NCI-H446 (cell line): ENCODE measurements at regions not wholly inside any gene's neighbourhood (a gene's known extent, or its start where the extent isn't known, plus 50 kb on each side); places are given as distances from the start of the nearest gene placed in this dataset.

Experiments used
- DNase-seq, 2 experiments: peaks; one replicate each; lab custom pipeline; 2025; lab: John Stamatoyannopoulos, UW

DNA sequence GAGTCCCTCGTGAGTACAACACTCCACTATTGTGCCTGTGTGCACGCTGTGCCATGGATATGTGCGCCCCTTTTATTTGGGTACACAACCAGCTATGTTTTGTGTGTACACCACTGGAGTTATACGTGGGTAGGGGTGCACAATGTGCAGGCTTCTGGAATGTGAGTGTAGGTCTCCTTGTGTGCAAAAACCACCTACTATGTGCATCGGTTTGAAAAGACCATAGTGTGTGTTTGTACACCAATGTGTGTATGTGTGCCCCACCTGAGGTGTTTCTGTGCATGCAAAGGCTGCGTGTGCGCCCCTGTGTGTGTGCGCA lies 86.4 kb upstream of the ALDH1L1 start:
- no peak for DNase-seq

DNA sequence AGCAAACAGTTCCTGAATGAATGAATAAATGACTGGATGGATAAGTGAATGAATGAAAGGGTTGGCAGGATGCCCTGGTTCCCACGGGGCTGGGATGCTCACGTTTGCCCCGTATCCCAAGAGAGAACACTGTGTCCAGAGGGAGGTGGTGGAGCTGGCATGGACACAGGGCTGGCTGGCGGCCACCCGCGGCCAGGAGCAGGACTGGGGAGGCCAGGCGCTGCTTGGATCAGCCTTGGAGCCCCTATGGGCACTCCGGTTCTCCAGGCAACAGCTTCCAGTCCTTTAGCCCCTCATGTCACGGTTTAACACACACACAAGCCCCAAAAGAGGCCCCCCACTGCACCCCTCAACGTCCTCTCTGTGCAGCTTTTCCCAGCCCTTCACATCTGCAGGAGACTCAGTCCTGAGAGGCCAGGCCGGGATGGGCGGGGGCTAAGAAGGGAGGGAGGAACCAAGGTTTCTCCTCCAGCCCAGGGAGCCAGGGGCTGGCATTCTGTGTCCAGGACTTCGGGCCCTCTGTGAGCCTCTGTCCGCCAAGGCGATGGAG lies 86.0 kb upstream of the ALDH1L1 start:
- no peak for DNase-seq

DNA sequence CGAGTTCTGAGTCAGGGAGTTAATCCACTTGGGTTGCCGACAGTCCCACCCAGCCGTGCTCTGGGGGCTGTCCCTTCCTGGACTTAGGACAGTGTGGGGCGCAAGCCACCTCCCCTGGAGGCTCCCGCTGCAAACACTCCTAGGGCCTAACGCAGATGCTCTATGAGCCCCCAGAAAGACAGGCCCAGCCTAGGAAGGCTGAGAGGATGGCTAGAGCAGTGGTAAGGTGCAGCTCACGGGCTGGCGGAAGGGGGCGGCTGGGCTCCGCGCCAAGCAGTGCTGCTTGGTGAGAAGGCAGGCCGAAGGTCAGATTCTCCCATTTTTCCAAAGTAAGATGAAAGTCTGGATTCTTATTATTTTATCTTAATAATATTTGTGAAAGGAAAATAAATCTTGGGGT lies 84.6 kb upstream of the ALDH1L1 start:
- DNase-seq: no peak

DNA sequence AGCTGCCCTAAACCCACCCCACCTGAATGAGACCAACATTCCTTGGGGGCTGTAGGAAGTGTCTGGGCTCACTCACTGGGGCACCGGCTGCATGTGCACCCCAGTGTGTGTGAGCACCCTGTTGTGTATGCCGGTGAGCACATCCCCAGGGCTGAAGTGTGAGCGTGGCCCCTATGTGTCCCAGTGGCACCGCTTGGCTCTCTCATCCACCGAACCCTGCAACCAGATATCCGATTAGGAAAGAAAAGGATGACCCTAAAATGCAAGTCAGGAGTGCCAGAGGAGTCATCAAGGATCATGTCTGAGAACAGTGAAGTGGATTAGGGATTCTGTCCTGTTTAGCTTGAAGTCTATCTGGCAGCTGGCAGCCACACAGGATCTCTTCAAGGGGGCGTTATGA lies 84.0 kb upstream of the ALDH1L1 start:
- DNase-seq: no peak

DNA sequence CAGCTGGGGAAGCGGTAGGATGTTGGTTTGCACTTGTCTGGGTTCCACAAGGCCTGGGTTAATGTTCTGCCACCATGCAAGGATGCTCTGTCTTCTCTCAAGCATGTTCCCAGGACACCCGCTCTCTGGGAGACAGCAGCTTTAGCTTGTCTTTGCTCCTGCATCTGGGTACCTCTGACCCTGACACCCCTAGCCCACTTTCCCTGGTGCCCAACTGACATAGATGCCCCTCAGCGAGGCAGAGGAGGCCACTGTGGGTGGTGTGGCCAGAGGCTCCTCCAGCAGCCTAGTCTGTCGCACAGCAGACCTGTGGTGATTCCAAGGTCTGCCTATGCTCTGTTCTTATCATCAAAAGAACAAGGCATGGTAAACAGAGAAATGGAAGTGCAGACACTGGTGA lies 83.6 kb upstream of the ALDH1L1 start:
- DNase-seq: no peak

DNA sequence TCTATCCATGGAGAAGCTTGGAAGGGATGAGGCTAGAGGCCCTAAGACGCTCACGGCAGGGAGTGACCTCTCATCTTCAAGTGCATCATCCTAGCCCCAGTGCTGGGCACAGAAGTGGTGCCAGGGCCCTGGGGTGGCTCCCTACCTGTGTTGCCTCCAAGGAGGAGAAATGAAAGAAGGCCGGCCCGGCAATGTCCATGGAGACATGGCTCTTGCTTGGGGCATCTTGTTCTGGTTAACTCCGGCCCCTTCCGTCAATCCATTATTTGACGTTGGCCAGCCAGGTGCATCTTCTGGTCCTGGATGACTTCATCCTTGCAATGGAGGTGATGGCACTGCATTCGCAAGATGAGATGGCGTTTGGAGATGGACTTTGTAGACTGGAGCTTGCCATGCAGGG lies 83.2 kb upstream of the ALDH1L1 start:
- DNase-seq: no peak

DNA sequence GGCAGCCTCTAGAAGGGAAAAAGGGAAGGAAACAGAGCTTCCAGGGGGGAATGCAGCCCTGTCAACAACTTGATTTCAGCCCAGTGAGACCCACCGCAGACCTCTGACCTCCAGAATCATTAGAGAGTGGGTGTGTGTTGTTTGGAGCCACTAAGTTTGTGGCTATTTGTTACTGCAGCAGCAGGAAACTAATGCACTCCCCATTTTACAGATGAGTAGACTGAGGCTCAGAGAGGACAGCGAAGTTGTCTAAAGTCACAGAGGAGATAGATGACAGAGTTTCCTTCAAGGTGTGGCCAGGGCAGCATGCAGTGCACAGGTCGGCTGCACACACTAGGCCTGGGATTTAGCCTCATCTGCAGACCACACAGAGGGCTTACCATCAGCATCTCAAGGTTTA lies 81.8 kb upstream of the ALDH1L1 start:
- DNase-seq: no peak

DNA sequence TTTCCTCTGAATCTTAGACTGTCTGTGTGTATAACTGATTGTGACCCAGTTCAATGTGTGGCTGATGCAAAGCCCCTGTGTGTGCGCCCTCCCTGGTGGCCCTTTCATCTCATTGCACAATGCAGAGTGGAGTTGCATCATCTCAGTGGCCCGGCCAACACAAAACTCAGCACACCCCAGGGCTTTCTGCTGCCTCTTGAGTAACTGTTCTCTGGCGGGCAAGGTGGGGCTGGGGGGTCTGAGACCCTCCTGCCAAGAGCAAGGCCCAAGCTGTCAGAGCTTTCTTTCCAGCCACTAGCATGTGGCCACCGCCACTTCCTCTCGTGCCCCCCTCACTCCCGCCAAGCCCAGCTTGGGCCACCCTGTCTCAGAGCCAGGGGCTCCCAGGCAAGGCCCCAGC lies 80.7 kb upstream of the ALDH1L1 start:
- no peak for DNase-seq

DNA sequence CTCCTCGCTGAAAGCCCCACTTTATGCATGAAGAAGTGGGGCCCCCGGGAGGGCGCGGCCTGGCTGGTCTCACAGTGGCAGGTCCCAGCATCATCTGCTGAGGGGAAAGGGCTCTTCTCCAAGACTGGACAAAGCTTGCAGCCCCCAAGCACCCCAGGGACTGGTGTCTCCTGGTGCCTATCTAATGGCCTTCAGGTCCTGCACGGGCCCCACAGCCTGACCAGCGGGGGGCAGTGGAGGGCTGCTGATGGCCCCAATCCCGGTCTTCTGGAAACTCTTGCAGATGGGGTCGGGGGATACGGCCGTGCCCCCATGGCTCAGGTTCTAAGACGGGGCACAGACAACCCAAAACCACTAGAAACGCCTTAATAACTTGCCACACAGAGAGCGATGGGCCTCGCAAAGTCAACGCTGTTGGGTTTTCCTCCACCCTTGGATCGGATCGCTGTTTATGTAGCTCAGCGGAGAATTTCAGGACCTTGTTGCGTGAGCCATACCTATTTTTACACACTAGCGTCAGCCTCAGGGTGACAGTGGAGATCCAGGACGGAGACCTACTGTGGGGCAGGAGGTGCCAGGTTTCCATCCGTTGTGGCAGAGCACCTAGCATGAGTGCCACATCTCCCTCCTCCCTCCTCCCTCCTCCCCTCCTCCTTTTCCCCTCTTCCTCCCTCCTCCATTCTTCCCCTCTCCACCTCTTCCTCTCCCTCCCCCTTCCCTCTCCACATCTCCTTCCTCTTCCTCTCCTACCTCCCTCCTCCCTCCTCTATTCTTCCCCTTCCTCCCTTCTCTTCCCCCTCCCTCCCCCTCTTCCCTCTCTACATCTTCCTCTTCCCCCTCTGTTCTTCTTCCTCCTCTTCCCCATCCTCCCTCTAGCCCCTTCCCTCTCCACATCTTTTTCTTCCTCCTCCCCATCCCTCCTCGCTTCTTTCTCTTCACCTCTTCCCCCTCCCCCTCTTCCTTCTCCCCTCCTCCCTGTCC lies 79.3 kb upstream of the ALDH1L1 start:
- peak in 1 of 2 experiments; percentile 14 for DNase-seq

DNA sequence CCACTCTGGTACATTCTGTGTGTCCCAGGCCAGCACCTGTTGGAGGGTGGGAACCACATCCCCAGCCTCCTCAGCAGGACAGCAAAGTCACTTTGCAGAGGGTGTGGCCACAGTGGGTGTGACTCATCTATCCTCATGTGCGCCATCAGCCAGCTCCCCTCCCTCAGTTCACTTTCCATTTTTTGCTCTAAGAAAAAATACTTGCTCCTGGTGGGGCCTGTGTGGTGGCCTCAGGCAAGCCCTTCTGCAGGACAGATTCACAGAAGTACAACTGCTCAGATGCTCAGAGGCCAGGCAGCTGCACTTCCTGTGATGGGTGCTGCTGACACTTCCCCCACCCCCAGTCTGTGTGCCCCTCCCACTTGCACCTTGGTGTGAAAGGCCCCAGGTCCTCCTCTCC lies 78.3 kb upstream of the ALDH1L1 start:
- no peak for DNase-seq

DNA sequence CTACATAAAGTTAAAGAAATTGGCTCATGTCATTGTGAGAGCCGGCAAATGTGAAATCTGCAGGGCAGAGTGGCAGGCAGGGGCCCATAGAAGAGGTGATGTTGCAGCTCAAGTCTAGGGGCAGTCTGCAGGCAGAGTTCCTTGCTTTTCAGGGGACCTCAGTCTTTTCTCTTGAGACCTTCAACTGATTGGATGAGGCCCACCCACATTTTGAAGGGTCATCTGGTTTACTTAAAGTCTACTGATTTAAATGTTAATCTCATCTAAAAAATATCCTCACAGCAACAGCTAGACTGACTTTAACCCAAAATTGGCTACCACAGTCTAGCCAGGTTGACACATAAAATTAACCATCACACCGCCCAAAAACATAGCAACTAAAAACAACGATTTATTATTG lies 77.6 kb upstream of the ALDH1L1 start:
- DNase-seq: no peak

DNA sequence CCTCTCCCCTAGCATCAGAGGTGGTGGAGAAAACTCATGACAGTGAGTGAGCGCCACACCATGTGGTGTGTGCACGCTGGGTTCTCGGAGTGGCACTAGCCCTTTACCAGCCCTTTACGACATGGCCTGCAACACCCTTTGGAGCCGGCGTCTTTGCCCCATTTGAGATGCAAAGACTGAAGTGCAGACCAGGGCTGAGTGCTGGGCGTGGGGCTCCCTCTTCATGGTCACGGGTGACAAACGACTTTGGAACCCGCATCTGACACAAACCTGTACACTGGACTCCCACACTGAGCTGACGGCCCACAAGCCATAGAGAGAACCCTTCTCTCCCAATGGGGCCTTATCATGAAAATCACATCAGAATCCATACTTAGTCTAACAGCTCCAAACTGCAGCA lies 76.8 kb upstream of the ALDH1L1 start:
- no peak for DNase-seq

DNA sequence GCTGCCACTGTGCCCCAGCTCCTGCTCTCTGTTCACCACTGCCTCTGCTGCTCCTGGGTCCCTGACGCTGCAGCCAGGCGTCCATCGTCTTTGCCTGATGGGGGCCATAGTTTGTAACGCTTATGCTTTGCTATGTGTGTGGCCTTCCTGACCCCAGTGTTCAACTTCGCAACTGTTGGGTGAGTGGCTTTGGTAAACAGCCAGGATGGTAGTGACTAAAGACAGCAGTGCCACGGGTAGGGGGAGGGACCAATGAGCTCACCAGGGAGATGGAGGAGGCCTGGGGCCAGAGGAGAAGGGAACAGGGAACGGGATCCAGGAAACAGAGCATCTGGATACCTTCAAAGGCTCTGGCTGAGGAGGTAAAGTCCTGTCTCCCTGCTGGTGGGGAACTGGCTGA lies 75.9 kb upstream of the ALDH1L1 start:
- DNase-seq: no peak

DNA sequence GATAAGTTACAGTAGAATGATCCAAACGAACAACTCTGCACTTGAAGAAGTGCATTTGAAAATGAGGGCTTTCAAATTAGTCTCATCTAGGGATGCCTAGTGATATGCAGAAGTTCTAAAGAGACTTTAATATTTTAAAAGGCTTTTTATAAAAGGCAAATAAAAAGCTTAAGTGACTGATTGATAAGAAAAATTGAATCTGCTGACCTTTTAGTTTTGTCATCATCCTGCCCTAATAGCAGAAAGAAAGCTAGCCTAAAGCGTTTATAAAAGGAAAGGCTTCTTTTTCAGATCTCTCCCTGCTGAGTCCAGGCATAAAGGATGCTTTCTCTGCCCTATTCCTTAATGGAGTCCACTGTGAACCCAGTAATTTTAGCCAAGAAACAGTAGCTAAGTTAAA lies 72.7 kb upstream of the ALDH1L1 start:
- no peak for DNase-seq

DNA sequence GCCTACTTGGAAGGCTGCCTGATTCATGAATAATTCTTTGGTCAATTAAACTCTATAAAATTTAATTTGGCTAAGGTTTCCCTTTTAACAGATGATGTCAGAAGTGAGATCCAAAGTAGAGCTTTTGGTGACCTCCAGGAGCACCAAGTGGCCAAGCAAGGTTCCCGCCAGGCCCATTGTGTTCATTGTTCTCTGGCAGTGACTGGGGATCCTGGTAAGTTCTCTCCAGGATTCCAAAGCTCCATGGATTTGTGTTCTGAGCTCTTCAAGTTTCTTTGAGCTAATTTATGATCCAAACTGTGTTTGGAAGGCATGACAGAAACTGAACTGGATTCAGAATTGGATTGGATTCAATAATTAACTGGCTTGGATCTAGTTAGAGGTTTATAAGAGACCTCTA lies 72.0 kb upstream of the ALDH1L1 start:
- DNase-seq: peak in 1 of 2 experiments; percentile 19

DNA sequence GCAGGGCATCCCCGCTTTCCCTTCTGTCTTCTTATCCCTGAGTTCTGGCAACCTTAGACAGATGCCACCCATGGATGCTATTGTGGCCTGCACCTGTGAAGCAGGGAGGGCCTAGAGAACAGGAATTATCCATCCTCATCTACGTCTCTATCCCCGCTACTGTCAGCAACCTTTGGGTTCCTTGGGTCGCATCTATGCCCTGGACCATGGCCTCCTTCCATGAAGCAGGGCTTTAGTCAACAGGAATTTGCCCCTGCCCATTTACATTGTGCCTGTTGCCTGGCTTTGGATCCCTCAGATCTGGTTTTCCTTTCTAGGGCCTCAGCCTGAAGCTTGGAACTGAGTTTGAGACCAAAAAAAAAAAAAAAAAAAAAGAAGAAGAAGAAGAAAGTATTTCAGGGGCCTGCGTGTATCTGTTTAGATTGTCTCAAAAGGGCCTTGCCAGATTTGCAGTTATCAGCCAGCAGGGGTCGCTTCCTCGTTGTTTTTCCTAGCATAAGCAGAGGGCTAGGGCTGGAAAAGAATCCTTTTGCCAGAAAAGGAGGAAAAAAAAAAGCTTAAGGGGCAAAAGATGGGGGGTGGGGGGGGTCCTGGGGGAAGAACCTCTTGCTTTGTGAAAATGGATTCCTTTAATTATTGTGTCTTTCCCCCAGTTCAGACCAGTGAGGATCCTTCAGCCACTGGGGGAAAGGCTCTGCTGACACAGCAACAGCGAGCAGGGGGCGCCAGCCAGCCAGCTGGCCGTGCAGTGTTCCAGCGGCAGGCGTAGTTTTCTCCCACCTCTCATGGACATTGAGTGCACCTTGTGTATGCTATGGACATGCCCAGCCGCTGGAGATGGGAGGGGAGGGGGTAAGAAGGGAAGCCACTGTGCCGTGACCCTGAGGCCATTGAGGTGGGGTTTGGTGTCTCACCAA lies 65.7 kb upstream of the ALDH1L1 start:
- peak; percentile 13 to 49 for DNase-seq
